GM12878 (cell line): ENCODE measurements at regions not wholly inside any gene's neighbourhood (a gene's known extent, or its start where the extent isn't known, plus 50 kb on each side); places are given as distances from the start of the nearest gene placed in this dataset.

Experiments used
- ATAC-seq: fragments of 200-7000 bp; cut with Tn5 transposase; 3 replicates; pipeline ENCODE4 v1.9.1; 2020; ENCODE audit warnings: mild to moderate bottlenecking, moderate library complexity
- BruUV-seq: library from RNA; stranded (reverse); fragments of 400-500 nt; replicated peaks from 2 replicates; lab custom pipeline; 2021; lab: Mats Ljungman, UMichigan
- CTCF ChIA-PET: fragments of 300-600 bp; sonication (Branson Sonifier 250); formaldehyde crosslinking; extraction: SDS; loops from one replicate; lab custom pipeline; 2021; ENCODE audit warnings: inconsistent platforms; lab: Yijun Ruan, JAX
- POLR2A ChIA-PET: fragments of 350-600 bp; formaldehyde crosslinking; extraction: SDS; loops from one replicate; lab custom pipeline; 2021; ENCODE audit warnings: inconsistent platforms; lab: Charles Lee
- RAD21 ChIA-PET: fragments of 300-600 bp; sonication (Branson Sonifier 250); formaldehyde crosslinking; loops from one replicate; lab custom pipeline; 2023; ENCODE audit warnings: antibody characterized with exemption; ENCODE audit not compliant: unreplicated experiment; lab: Charles Lee
- SMC1A ChIA-PET: fragments of 300-600 bp; sonication (Branson Sonifier 250); formaldehyde crosslinking; loops from one replicate; lab custom pipeline; 2023; ENCODE audit not compliant: unreplicated experiment, uncharacterized antibody; lab: Charles Lee
- DNase-seq: peaks from one replicate; pipeline ENCODE4 v3.0.0-alpha.2; 2011; ENCODE audit warnings: low read depth, low spot score
- FAIRE-seq: peaks from 3 replicates; lab custom pipeline; 2011; peaks lifted over from hg19 to GRCh38; lab: Jason Lieb, UNC
- H2AFZ ChIP-seq: 2 replicates; pipeline ENCODE4 v1.6.0; 2011; ENCODE audit warnings: low read depth, low read length, control low read depth; ENCODE audit not compliant: control insufficient read depth
- H3K27ac ChIP-seq: 2 replicates; pipeline ENCODE4 v1.5.1; 2011; ENCODE audit warnings: control low read depth; ENCODE audit not compliant: control insufficient read depth, insufficient read depth
- H3K27me3 ChIP-seq, 2 experiments: replicated peaks in 1 of 2; 2 replicates each; pipeline versions ENCODE4 v1.6.0 to v1.6.1; 2011; ENCODE audit warnings: low read length in 1 of 2; ENCODE audit not compliant: control insufficient read depth in 2 of 2, insufficient read depth in 2 of 2
- H3K36me3 ChIP-seq, 2 experiments: 2 replicates each; pipeline ENCODE4 v1.5.1; 2011; ENCODE audit warnings: low read length in 1 of 2; ENCODE audit not compliant: control insufficient read depth in 2 of 2, insufficient read depth in 2 of 2
- H3K4me1 ChIP-seq: 2 replicates; pipeline ENCODE4 v1.6.1; 2011; ENCODE audit warnings: mild to moderate bottlenecking, low read length, moderate library complexity, mixed read lengths; ENCODE audit not compliant: control insufficient read depth, insufficient read depth
- H3K4me2 ChIP-seq: 2 replicates; pipeline ENCODE4 v1.6.0; 2011; ENCODE audit warnings: control low read depth; ENCODE audit not compliant: control insufficient read depth, insufficient read depth
- H3K4me3 ChIP-seq: fragments of 200-600 bp; sonication (generic); 2 replicates; pipeline ENCODE4 v1.5.1; 2016
- H3K79me2 ChIP-seq: 2 replicates; pipeline ENCODE4 v1.6.0; 2011; ENCODE audit warnings: low read length; ENCODE audit not compliant: control insufficient read depth, insufficient read depth
- H3K9ac ChIP-seq: 2 replicates; pipeline ENCODE4 v1.8.0; 2011; ENCODE audit warnings: low read length, control low read depth, mixed read lengths; ENCODE audit not compliant: control insufficient read depth, insufficient read depth
- H3K9me3 ChIP-seq: replicated peaks from 3 replicates; pipeline ENCODE4 v1.5.1; 2011; ENCODE audit warnings: mild to moderate bottlenecking, low read length; ENCODE audit not compliant: control insufficient read depth, insufficient read depth
- H4K20me1 ChIP-seq: 2 replicates; pipeline ENCODE4 v1.6.0; 2011; ENCODE audit not compliant: control insufficient read depth, insufficient read depth
- LARP7 ChIP-seq: fragments of 450-650 bp; IDR thresholded peaks from 2 replicates; pipeline ENCODE4 v1.6.1; 2017; ENCODE audit warnings: mild to moderate bottlenecking
- RB1 ChIP-seq: fragments of 450-650 bp; formaldehyde crosslinking; IDR thresholded peaks from 2 replicates; pipeline ENCODE4 v1.6.1; 2017; ENCODE audit warnings: mild to moderate bottlenecking, borderline replicate concordance
- TBL1XR1 ChIP-seq: IDR thresholded peaks from 2 replicates; pipeline ENCODE4 v1.6.1; 2012; ENCODE audit warnings: low read depth, low read length, improper control_type of control experiment
- ZNF622 ChIP-seq: fragments of 450-650 bp; IDR thresholded peaks from 2 replicates; pipeline ENCODE4 v1.6.1; 2017; ENCODE audit warnings: mild to moderate bottlenecking, inconsistent platforms
- WGBS: methylation state at CpG from one replicate; pipeline ENCODE4 v1.1.6; 2016; ENCODE audit warnings: low lambda C conversion rate; ENCODE audit not compliant: insufficient replicate concordance, insufficient coverage; ENCODE audit errors: missing lambda C conversion rate; 5-methylcytosine and 5-hydroxymethylcytosine counted together
- in situ Hi-C: fragments of 300-500 bp; cut with MboI; formaldehyde crosslinking; loops from 9 replicates; pipeline ENCODE4 v1.14.3; 2018; ENCODE audit warnings: mixed read lengths
- intact Hi-C: fragments of 100-400 bp; cut with micrococcal nuclease; formaldehyde crosslinking; loops from one replicate; pipeline ENCODE4 v1.14.2; 2022; ENCODE audit not compliant: unreplicated experiment
- TF ChIP-seq, protein P1 (sequence below): fragments of 450-650 bp; IDR thresholded peaks from 2 replicates; pipeline ENCODE4 v1.6.1; 2017; ENCODE audit warnings: borderline replicate concordance

- Histone ChIP-seq H3K4me2 (peak overlapping the region; percentile 26; the same call in 1 of the 2 replicates), H2AFZ (no peak overlapping the region; the same call in 1 of the 2 replicates), H3K27me3 (no peaks in the 10 kb centered on the region), H3K4me1 (no peaks in the 10 kb centered on the region), H3K27ac (no peak overlapping the region), H3K9ac (no peak overlapping the region), H3K79me2 (no peaks in the 10 kb centered on the region), H3K9me3 (no peaks in the 10 kb centered on the region; the same call in 1 of the 3 replicates), H4K20me1 (no peaks in the 10 kb centered on the region), H3K4me3 (no peak overlapping the region), H3K36me3 (no peaks in the 10 kb centered on the region)
- no TSS peak for BruUV-seq
- ChIA-PET RAD21 (interaction anchor here (1.0 to 2.1 kb wide), 8 partner anchors 12 to 417 kb away, joined by 3 to 20 read pairs (median 4); no protein-coding TSS in a partner anchor), POLR2A (no interaction called here), SMC1A (interaction anchor here (0.7 to 3.4 kb wide), 16 partner anchors 10 to 1345 kb away, joined by 3 to 34 read pairs (median 4); no protein-coding TSS in a partner anchor), CTCF (interaction anchor here (0.6 to 2.6 kb wide), 13 partner anchors 9 to 1045 kb away, joined by 3 to 20 read pairs (median 5); no protein-coding TSS in a partner anchor)
- in situ Hi-C loops (loop anchor here (10.0 kb wide), 1 partner anchor 419 kb away; no protein-coding TSS in a partner anchor), intact Hi-C loops (loop anchor here (1.0 to 5.0 kb wide), 2 partner anchors 277 to 418 kb away; no protein-coding TSS in a partner anchor)
- WGBS, result 0% methylated on average over 1 of the region's 1 CpG
- FAIRE-seq, result peak; percentile 68
- peak; percentile 48 for ATAC-seq
- TF ChIP-seq TBL1XR1, result no peak
- no peak for TF ChIP-seq LARP7
- TF ChIP-seq, protein P1, sequence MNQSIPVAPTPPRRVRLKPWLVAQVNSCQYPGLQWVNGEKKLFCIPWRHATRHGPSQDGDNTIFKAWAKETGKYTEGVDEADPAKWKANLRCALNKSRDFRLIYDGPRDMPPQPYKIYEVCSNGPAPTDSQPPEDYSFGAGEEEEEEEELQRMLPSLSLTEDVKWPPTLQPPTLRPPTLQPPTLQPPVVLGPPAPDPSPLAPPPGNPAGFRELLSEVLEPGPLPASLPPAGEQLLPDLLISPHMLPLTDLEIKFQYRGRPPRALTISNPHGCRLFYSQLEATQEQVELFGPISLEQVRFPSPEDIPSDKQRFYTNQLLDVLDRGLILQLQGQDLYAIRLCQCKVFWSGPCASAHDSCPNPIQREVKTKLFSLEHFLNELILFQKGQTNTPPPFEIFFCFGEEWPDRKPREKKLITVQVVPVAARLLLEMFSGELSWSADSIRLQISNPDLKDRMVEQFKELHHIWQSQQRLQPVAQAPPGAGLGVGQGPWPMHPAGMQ, result no peak
- TF ChIP-seq RB1, result no peak
- TF ChIP-seq ZNF622, result no peak
- no peak for DNase-seq
Observed at GRCh38 chr21:25314247-25314646, 293.0 kb downstream of the MRPL39 start.
